ENCODE measurements at regions not wholly inside any gene's neighbourhood (a gene's known extent, or its start where the extent isn't known, plus 50 kb on each side); places are given as distances from the start of the nearest gene placed in this dataset.
"Not testable (repeated sequence)": the region's sequence is repeated elsewhere in the genome, so short reads cannot be mapped to it uniquely, and the experiment has no call there.

DNA sequence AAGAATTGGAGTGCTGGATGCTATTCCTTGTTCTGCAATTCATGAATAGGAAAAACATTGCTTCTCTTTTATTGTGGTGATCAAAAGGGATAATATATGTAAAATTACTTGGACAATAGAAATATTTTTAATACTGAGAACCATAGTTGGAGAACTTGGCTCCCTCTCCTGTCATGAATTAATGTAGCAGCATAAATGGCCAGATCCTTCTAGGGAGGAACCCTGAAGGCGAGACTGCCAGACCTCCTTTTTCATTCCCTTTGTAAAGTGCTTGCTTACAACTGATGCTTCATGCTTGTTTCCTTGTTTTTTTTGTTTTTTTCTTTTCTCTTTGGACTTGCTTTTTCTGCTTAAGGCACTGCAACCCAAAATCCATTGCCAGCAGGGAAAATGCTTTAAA lies 233.6 kb downstream of the SH2D4B start:
- no peak overlapping the region for H3K4me3 Mint-ChIP-seq
- H3K9me3 Mint-ChIP-seq = no peaks in the 10 kb centered on the region
- H3K27me3 Mint-ChIP-seq = peaks cover 29% of the 10 kb centered on the region
- H3K4me1 Mint-ChIP-seq (ENCODE audit: low read depth) = no peaks in the 10 kb centered on the region
- H3K36me3 Mint-ChIP-seq (ENCODE audit: low read depth) = no peaks in the 10 kb centered on the region
- no peak overlapping the region for H3K27ac Mint-ChIP-seq

DNA sequence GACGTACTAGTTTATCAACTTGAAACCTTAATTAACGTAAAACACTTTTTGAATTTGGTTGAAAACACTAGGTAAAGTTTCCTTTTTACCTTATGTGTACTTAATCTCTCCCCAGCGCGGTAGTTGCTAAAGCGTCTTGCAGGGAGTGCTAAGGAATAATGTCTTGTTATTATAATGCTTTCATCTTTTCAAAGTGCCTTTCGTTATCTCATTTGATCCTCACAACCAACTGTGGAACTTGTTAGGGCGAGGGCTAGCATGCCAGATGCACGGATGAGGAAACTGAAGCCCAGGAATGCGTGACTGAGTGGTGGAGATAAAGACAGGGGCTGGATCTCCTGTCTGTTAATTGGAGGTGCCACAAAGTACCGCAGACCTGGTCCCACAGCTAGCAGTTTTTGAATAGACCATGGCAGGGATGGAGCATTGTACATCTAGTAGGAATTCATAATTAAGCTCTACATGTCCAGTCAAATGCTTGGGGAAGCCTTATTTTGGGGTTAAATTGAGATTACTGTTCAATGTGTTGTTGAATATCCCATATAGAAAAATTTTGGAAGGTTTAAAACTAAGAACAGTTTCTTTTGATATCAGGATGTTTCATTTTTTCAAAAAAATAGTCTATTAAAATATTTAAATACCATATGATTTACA lies 234.3 kb downstream of the SH2D4B start:
- H3K27me3 Mint-ChIP-seq = peaks cover 28% of the 10 kb centered on the region
- no peaks in the 10 kb centered on the region for H3K36me3 Mint-ChIP-seq (ENCODE audit: low read depth)
- H3K27ac Mint-ChIP-seq = no peak overlapping the region
- H3K4me1 Mint-ChIP-seq (ENCODE audit: low read depth) = no peaks in the 10 kb centered on the region
- no peaks in the 10 kb centered on the region for H3K9me3 Mint-ChIP-seq
- no peak overlapping the region for H3K4me3 Mint-ChIP-seq

DNA sequence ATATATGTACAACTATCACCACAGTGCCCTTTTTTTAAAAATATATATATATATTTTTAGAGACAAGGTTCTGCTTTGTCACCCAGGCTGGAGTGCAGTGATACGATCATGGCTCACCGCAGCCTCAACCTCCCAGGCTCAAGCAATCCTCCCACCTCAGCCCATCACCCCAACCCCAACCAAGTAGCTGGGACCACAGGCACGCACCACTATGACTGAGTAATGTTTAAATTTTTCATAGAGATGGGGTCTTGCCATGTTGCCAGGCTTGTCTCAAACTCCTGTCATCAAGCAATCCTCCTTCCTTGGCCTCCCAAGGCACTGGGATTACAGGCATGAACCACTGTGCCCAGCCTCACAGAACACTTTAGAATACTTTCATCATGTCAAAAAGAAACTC lies 234.9 kb downstream of the SH2D4B start:
- H3K9me3 Mint-ChIP-seq = no peaks in the 10 kb centered on the region
- H3K27ac Mint-ChIP-seq = no peak overlapping the region
- no peak overlapping the region for H3K4me3 Mint-ChIP-seq
- H3K27me3 Mint-ChIP-seq = peaks cover 26% of the 10 kb centered on the region
- H3K4me1 Mint-ChIP-seq (ENCODE audit: low read depth) = no peaks in the 10 kb centered on the region
- H3K36me3 Mint-ChIP-seq (ENCODE audit: low read depth) = no peaks in the 10 kb centered on the region

DNA sequence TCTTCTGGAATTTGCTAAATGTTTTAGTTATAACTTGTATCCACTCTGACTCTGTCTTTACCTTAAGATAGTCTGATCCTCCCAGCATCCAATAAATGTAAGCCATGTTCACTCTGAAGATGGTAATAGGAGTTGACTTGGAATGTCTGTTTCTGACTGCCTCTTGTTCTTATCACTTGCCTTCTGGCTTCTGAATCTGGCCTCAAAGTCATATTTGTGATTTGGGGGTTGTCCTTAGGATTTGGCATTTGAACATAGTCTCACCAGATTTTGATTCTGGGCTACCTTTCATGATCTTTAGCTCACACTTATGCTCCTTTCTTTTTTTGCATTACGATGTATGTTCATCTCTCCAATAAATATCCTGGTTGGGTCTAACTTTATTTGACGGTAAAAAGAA lies 247.0 kb downstream of the SH2D4B start:
- H3K36me3 Mint-ChIP-seq (ENCODE audit: low read depth) = no peaks in the 10 kb centered on the region

DNA sequence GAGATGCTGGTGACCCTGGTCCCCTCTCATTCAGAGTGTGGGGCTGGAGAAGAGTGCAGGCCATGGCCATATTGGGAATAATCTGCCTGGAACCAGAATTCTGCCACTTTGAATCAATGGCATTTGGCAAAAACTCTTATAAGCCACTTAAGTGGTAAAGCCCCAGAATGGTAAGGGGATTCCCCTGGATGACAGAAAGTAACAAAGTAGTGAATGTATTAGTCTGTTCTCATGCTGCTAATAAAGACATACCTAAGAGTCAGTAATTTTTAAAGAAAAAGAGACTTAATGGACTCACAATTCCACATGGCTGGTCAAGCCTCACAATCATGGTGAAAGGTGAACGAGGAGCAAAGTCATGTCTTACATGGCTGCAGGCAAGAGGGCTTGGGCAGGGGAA lies 248.6 kb downstream of the SH2D4B start:
- H3K4me1 Mint-ChIP-seq (ENCODE audit: low read depth) = no peaks in the 10 kb centered on the region
- no peaks in the 10 kb centered on the region for H3K36me3 Mint-ChIP-seq (ENCODE audit: low read depth)
- no peak overlapping the region for H3K4me3 Mint-ChIP-seq
- H3K27ac Mint-ChIP-seq = no peak overlapping the region
- no peaks in the 10 kb centered on the region for H3K9me3 Mint-ChIP-seq
- H3K27me3 Mint-ChIP-seq = peaks cover 14% of the 10 kb centered on the region

More for the DNA sequence above, 247.0 kb downstream of the SH2D4B start:
- Mint-ChIP-seq H3K27me3 (peaks cover 14% of the 10 kb centered on the region), H3K4me1 (ENCODE audit: low read depth) (no peaks in the 10 kb centered on the region), H3K27ac (no peak overlapping the region), H3K9me3 (no peaks in the 10 kb centered on the region), H3K4me3 (no peak overlapping the region)

DNA sequence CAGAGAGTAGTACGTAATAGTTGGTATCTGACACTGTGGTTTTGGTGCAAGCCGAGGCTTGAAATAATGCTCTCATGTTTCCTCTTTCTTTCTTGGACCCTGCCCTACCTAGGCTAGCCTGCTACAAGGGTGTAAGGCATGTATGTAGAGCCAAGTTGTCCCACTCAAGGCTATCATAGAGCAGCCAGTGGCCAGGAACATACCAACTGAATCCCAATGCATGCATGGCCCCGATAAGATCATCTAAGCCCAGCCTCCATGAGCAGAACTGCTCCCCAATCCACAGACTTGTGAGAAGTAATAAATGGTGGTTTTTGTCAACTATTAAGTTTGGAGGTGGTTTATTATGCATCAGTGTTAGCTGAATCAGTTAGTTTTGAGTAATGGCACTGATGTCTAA lies 250.2 kb downstream of the SH2D4B start:
- Mint-ChIP-seq H3K27me3 (peaks cover 9% of the 10 kb centered on the region), H3K27ac (no peak overlapping the region)

DNA sequence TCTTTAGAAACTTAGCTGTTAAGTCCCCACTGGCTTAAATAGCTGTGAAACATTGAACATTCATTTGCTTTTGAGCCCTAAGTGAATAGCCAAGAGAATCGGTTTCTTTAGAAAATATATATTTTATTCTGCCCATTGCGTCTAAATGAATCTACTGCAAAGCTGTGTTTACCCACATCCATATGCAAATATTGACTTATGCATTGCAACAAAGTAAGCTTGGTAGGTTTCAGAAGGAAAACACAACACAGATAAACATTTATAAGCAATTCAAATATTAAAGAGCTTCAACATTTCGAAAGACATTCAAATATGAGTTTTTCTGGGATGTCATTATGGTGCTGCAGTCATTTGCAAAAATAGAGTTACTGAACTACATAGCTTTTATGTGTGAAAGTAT lies 257.3 kb downstream of the SH2D4B start:
- no peaks in the 10 kb centered on the region for H3K4me1 Mint-ChIP-seq (ENCODE audit: low read depth)
- H3K27ac Mint-ChIP-seq = no peak overlapping the region
- no peaks in the 10 kb centered on the region for H3K9me3 Mint-ChIP-seq
- no peaks in the 10 kb centered on the region for H3K36me3 Mint-ChIP-seq (ENCODE audit: low read depth)
- H3K4me3 Mint-ChIP-seq = no peak overlapping the region
- H3K27me3 Mint-ChIP-seq = peaks cover 4% of the 10 kb centered on the region

More for the DNA sequence above, 250.2 kb downstream of the SH2D4B start:
- Mint-ChIP-seq H3K4me3 (no peak overlapping the region), H3K9me3 (no peaks in the 10 kb centered on the region), H3K4me1 (ENCODE audit: low read depth) (no peaks in the 10 kb centered on the region), H3K36me3 (ENCODE audit: low read depth) (no peaks in the 10 kb centered on the region)

DNA sequence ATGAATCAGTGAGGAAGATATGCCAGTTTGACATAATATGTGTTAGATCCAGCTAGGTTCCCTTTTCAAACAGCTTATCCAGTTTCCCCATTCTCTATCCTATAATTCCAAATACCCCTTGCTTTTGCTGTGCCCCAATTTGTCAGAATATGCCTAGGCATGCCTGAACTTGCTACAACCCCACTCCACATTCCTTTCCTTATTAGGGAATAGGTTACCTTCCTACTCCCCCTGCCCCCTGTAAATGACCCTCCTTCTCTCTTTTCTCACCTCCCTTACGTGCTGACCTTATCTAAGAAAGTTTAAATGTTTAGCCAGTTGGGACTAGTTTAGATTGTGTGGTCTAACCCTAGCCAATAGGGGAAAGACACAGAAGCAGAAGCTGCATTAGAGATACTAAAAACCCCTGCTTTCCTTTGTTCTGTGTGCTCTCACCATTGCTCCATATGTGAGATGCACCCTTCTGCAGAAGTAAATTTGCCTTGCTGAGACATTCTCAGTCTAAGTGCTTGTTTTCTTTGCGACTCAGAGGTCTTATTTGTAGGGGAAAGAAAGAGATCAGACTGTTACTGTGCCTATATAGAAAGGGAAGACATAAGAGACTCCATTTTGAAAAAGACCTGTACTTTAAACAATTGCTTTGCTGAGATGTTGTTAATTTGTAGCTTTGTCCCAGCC lies 267.8 kb downstream of the SH2D4B start:
- Mint-ChIP-seq H3K27me3 (peaks cover 7% of the 10 kb centered on the region), H3K4me3 (no peak overlapping the region)

DNA sequence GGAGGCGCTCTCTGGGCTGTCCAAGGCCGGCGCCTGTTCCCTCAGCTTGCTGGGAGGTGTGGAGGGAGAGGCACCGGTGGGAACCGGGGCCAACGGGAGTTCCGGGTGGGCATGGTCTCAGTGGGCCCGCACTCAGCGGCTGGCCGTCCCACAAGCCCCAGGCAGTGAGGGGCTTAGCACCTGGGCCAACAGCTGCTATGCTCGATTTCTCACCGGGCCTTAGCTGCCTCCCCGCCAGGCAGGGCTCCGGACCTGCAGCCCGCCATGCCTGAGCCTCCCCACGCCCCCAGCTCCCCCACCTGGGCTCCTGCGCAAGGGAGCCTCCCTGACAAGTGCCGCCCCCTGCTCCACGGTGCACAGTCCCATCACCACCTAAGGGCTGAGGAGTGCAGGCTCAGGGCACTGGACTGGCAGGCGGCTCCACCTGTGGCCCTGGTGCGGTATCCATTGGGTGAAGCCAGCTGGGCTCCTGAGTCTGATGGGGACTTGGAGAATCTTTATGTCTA lies 276.5 kb downstream of the SH2D4B start:
- Mint-ChIP-seq H3K4me3 (no peak overlapping the region), H3K27me3 (no peaks in the 10 kb centered on the region), H3K27ac (no peak overlapping the region), H3K4me1 (ENCODE audit: low read depth) (no peaks in the 10 kb centered on the region), H3K9me3 (peaks cover 4% of the 10 kb centered on the region), H3K36me3 (ENCODE audit: low read depth) (no peaks in the 10 kb centered on the region)

More for the DNA sequence above, 267.8 kb downstream of the SH2D4B start:
- Mint-ChIP-seq H3K4me1 (ENCODE audit: low read depth) (no peaks in the 10 kb centered on the region), H3K27ac (no peak overlapping the region), H3K36me3 (ENCODE audit: low read depth) (no peaks in the 10 kb centered on the region), H3K9me3 (peaks cover 4% of the 10 kb centered on the region)

DNA sequence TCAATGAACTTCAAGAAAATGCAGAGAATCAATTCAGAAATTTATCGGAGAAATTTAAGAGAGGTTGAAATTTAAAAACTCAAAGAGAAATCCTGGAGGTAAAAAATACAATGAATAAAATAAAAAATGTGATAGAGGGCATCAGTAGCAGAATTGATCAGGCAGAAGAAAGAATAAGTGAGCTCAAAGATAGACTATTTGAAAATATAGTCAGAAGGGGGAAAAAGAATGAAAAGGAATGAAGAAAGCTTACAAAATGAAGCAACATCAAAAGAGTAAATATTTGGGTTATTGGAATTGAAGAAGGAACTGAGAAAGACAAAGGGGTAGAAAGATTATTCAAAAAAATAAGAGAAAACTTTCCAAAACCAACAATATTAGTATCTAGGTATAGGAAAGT lies 291.4 kb downstream of the SH2D4B start:
- no peak overlapping the region for H3K27ac Mint-ChIP-seq
- H3K36me3 Mint-ChIP-seq (ENCODE audit: low read depth) = no peaks in the 10 kb centered on the region
- no peak overlapping the region for H3K4me3 Mint-ChIP-seq
- no peaks in the 10 kb centered on the region for H3K4me1 Mint-ChIP-seq (ENCODE audit: low read depth)
- no peaks in the 10 kb centered on the region for H3K27me3 Mint-ChIP-seq
- peaks cover 24% of the 10 kb centered on the region for H3K9me3 Mint-ChIP-seq

DNA sequence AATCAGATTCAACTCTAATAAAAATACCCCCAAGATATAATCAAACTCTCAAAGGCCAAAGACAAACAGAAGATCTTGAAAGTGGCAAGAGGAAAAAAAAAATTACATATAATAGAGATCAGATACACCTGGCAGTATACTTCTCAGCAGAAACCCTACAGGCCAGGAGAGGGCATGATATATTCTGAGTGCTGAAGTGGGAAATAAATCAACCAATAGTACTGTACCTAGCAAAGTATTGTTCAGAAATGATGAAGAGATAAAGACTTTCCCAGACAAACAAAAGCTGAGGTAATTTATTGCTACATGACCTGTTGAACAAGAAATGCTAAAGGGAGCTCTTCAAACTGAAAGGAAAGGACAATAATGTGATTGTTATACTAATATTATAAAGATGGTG lies 291.9 kb downstream of the SH2D4B start:
- no peak overlapping the region for H3K27ac Mint-ChIP-seq
- H3K36me3 Mint-ChIP-seq (ENCODE audit: low read depth) = no peaks in the 10 kb centered on the region
- no peaks in the 10 kb centered on the region for H3K4me1 Mint-ChIP-seq (ENCODE audit: low read depth)
- H3K27me3 Mint-ChIP-seq = no peaks in the 10 kb centered on the region
- H3K9me3 Mint-ChIP-seq = peaks cover 26% of the 10 kb centered on the region
- no peak overlapping the region for H3K4me3 Mint-ChIP-seq

DNA sequence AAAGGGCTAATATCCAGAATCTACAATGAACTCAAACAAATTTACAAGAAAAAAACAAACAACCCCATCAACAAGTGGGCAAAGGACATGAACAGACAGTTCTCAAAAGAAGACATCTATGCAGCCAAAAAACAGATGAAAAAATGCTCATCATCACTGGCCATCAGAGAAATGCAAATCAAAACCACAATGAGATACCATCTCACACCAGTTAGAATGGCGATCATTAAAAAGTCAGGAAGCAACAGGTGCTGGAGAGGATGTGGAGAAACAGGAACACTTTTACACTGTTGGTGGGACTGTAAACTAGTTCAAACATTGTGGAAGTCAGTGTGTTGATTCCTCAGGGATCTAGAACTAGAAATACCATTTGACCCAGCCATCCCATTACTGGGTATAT lies 295.0 kb downstream of the SH2D4B start:
- H3K27ac Mint-ChIP-seq; H3K36me3 Mint-ChIP-seq (ENCODE audit: low read depth); H3K27me3 Mint-ChIP-seq; H3K4me3 Mint-ChIP-seq; H3K4me1 Mint-ChIP-seq (ENCODE audit: low read depth): not testable (repeated sequence)
- H3K9me3 Mint-ChIP-seq = peaks cover 31% of the 10 kb centered on the region

DNA sequence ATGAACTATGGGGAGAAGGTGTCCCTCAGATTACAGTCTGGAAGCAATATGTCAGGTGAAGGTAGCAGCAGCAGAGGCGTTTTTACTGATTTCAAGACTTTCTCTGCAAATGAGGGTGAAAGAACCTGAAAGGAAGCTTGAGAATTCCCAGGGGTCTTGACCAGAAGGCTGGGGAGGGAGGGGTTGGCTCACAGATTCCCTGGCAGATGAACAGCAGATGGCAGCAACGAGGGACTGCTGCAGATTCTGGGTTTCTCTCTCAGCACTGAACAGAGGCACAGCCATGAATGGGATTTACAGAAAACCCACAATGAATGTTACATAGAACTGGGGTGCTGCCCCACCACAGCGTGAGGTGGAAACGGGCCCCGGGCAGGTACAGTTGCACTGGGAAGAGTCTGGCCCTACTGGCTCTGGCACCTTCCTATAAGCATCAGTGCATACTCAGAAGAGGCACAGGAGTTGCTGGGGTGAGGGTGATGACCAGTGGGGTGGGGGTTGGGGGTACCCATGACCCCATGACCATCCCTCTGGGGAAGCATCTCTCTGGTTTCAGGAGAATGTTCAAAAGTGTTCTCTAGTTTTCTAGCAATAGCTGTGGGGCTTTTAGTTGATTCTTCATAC lies 317.8 kb downstream of the SH2D4B start:
- H3K4me1 Mint-ChIP-seq (ENCODE audit: low read depth) = no peaks in the 10 kb centered on the region
- no peak overlapping the region for H3K27ac Mint-ChIP-seq
- H3K4me3 Mint-ChIP-seq = no peak overlapping the region
- no peaks in the 10 kb centered on the region for H3K9me3 Mint-ChIP-seq
- no peaks in the 10 kb centered on the region for H3K27me3 Mint-ChIP-seq
- H3K36me3 Mint-ChIP-seq (ENCODE audit: low read depth) = no peaks in the 10 kb centered on the region

DNA sequence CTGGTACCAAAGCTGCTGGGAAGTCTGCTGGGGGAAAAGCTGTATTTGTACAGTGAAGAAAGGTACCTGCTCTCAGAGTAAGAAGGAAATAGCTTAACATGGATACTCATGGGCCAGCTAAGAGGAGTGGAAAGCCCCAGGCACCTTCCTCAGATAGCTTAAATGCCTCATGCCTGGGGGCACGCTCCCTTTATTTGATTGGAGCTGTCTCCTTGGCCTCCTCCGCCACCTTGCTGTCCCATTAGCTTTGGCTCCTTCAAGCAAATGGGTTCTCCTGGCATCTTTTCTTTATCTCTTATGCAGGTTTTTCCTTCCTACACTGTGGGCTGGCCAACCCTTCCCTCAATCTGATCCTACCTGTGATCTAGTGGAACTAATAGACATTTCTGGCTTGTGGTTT lies 318.5 kb downstream of the SH2D4B start:
- Mint-ChIP-seq H3K27me3 (no peaks in the 10 kb centered on the region), H3K27ac (no peak overlapping the region), H3K9me3 (no peaks in the 10 kb centered on the region), H3K36me3 (ENCODE audit: low read depth) (no peaks in the 10 kb centered on the region), H3K4me3 (no peak overlapping the region), H3K4me1 (ENCODE audit: low read depth) (no peaks in the 10 kb centered on the region)

DNA sequence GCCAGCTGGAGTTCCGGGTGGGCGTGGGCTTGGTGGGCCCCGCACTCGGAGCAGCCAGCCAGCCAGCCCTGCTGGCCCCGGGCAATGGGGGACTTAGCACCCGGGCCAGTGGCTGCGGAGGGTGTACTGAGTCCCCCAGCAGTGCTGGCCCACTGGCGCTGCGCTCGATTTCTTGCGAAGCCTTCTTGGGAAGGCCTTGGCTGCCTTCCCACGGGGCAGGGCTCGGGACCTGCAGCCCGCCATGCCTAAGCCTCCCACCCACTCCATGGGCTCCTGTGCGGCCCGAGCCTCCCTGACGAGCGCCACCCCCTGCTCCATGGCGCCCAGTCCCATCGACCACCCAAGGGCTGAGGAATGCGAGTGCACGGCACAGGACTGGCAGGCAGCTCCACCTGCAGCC lies 321.6 kb downstream of the SH2D4B start:
- H3K4me3 Mint-ChIP-seq; H3K27me3 Mint-ChIP-seq; H3K4me1 Mint-ChIP-seq (ENCODE audit: low read depth); H3K36me3 Mint-ChIP-seq (ENCODE audit: low read depth); H3K9me3 Mint-ChIP-seq; H3K27ac Mint-ChIP-seq: not testable (repeated sequence)
